ENCODE measurements at regions not wholly inside any gene's neighbourhood (a gene's known extent, or its start where the extent isn't known, plus 50 kb on each side); places are given as distances from the start of the nearest gene placed in this dataset.
A peak's percentile ranks its signal among the peaks of the same experiment; 100 is the strongest.

- H3K36me3 ChIP-seq (ENCODE audit: insufficient read depth in 1 of 2, low read depth in 1 of 2): no peaks in the 10 kb centered on the region
- DNase-seq (no peak), ATAC-seq (no peak)
- intact Hi-C loops (cut with DNase I): no loop called here
- H3K27me3 ChIP-seq (ENCODE audit: insufficient read depth in 3 of 3, low read length in 2 of 3): no peaks in the 10 kb centered on the region
- no peak for TF ChIP-seq CTCF (IDR thresholded peaks at IDR 0.05)
- 68 to 88% (median 72%) methylated on average over 4 of the region's 4 CpGs for WGBS, 3 donors
- no peak overlapping the region for H3K4me3 ChIP-seq
- peaks cover 14% of the 10 kb centered on the region for H3K4me1 ChIP-seq
- H3K9me3 ChIP-seq: no peaks in the 10 kb centered on the region
- H3K27ac ChIP-seq: peak overlapping the region; percentile 13
Measured at GRCh38 chr21:27818847-27819246, 852.0 kb upstream of the ADAMTS5 start.

- no peaks in the 10 kb centered on the region for H3K36me3 ChIP-seq (ENCODE audit: insufficient read depth in 1 of 2, low read depth in 1 of 2)
- TF ChIP-seq CTCF (IDR thresholded peaks at IDR 0.05): no peak
- ATAC-seq: peak in 2 of 4 donors; percentile 35 to 72
- H3K27me3 ChIP-seq (ENCODE audit: insufficient read depth in 3 of 3, low read length in 2 of 3): no peaks in the 10 kb centered on the region
- 48 to 52% (median 50%) methylated on average over 5 of the region's 5 CpGs for WGBS, 3 donors
- peak overlapping the region; percentile 13 for H3K27ac ChIP-seq
- H3K4me1 ChIP-seq: peaks cover 14% of the 10 kb centered on the region
- intact Hi-C loops (cut with DNase I): no loop called here
- H3K4me3 ChIP-seq: no peak overlapping the region
- DNase-seq: no peak
- H3K9me3 ChIP-seq: no peaks in the 10 kb centered on the region
Measured at GRCh38 chr21:27817902-27818623, 851.2 kb upstream of the ADAMTS5 start.

GRCh38 chr21:27817074-27817473 lies 850.2 kb upstream of the ADAMTS5 start:
- ATAC-seq (no peak), DNase-seq (no peak)
- no peak overlapping the region for H3K4me3 ChIP-seq
- no peaks in the 10 kb centered on the region for H3K27me3 ChIP-seq (ENCODE audit: insufficient read depth in 3 of 3, low read length in 2 of 3)
- H3K27ac ChIP-seq: no peak overlapping the region
- 47 to 57% (median 54%) methylated on average over 1 of the region's 1 CpG for WGBS, 3 donors
- TF ChIP-seq CTCF (IDR thresholded peaks at IDR 0.05): no peak
- no peaks in the 10 kb centered on the region for H3K36me3 ChIP-seq (ENCODE audit: insufficient read depth in 1 of 2, low read depth in 1 of 2)
- intact Hi-C loops (cut with DNase I): no loop called here
- no peaks in the 10 kb centered on the region for H3K9me3 ChIP-seq
- H3K4me1 ChIP-seq: peaks cover 14% of the 10 kb centered on the region

- DNase-seq (no peak), ATAC-seq (no peak)
- TF ChIP-seq CTCF (IDR thresholded peaks at IDR 0.05): no peak
- Histone ChIP-seq H3K27me3 (ENCODE audit: insufficient read depth in 3 of 3, low read length in 2 of 3) (no peaks in the 10 kb centered on the region), H3K4me3 (no peak overlapping the region), H3K9me3 (no peaks in the 10 kb centered on the region), H3K4me1 (peaks cover 14% of the 10 kb centered on the region), H3K27ac (no peak overlapping the region), H3K36me3 (ENCODE audit: insufficient read depth in 1 of 2, low read depth in 1 of 2) (no peaks in the 10 kb centered on the region)
- intact Hi-C loops (cut with DNase I): no loop called here
- WGBS, 3 donors: 87 to 90% (median 89%) methylated on average over 4 of the region's 4 CpGs
Measured at GRCh38 chr21:27816301-27816700, 849.4 kb upstream of the ADAMTS5 start.

- no peak for TF ChIP-seq CTCF (IDR thresholded peaks at IDR 0.05)
- Histone ChIP-seq H3K4me3 (no peak overlapping the region), H3K27me3 (ENCODE audit: insufficient read depth in 3 of 3, low read length in 2 of 3) (no peaks in the 10 kb centered on the region), H3K9me3 (no peaks in the 10 kb centered on the region), H3K27ac (no peak overlapping the region), H3K36me3 (ENCODE audit: insufficient read depth in 1 of 2, low read depth in 1 of 2) (no peaks in the 10 kb centered on the region), H3K4me1 (peaks cover 14% of the 10 kb centered on the region)
- ATAC-seq (no peak), DNase-seq (no peak)
- WGBS, 3 donors: 69 to 91% (median 79%) methylated on average over 1 of the region's 1 CpG
- intact Hi-C loops (cut with DNase I): no loop called here
Measured at GRCh38 chr21:27814226-27814625, 847.3 kb upstream of the ADAMTS5 start.

All from psoas muscle (tissue), 7 donors.